Kidney (tissue), 13 donors: ENCODE measurements at regions not wholly inside any gene's neighbourhood (a gene's known extent, or its start where the extent isn't known, plus 50 kb on each side); places are given as distances from the start of the nearest gene placed in this dataset.

Experiments used
- DNase-seq, 5 donors: peaks; one replicate each; pipeline ENCODE4 v3.0.0-alpha.2; 2013 to 2020
- FAIRE-seq: peaks from 2 replicates; lab custom pipeline; 2012; peaks lifted over from hg19 to GRCh38; lab: Jason Lieb, UNC
- H3K27ac ChIP-seq, 2 donors: one replicate each; pipeline ENCODE4 v1.7.0; 2013; ENCODE audit warnings: low read depth in 2 of 2, low read length in 2 of 2, inconsistent platforms in 1 of 2
- H3K27me3 ChIP-seq: one replicate; pipeline ENCODE4 v1.7.1; 2013; ENCODE audit warnings: low read length, inconsistent platforms; ENCODE audit not compliant: control insufficient read depth, insufficient read depth
- H3K36me3 ChIP-seq, 3 donors: one replicate each; pipeline versions ENCODE4 v1.7.0 to v1.7.1; 2013; ENCODE audit warnings: low read length in 3 of 3, control low read depth in 1 of 3, inconsistent platforms in 1 of 3; ENCODE audit not compliant: insufficient read depth in 3 of 3, control insufficient read depth in 2 of 3
- H3K4me1 ChIP-seq, 3 donors: one replicate each; pipeline versions ENCODE4 v1.7.0 to v1.7.1; 2013; ENCODE audit warnings: low read length in 3 of 3, inconsistent platforms in 1 of 3, low read depth in 1 of 3; ENCODE audit not compliant: control insufficient read depth in 2 of 3, insufficient read depth in 2 of 3
- H3K4me3 ChIP-seq, 3 donors: one replicate each; pipeline versions ENCODE4 v1.7.0 to v1.8.1; 2013; ENCODE audit warnings: low read length in 3 of 3, control low read depth in 1 of 3, inconsistent platforms in 1 of 3
- H3K9ac ChIP-seq, 3 donors: one replicate each; pipeline versions ENCODE4 v1.7.0 to v1.7.1; 2013; ENCODE audit warnings: low read length in 3 of 3, control low read depth in 1 of 3, inconsistent platforms in 1 of 3
- H3K9me3 ChIP-seq, 3 donors: one replicate each; pipeline versions ENCODE4 v1.7.0 to v1.7.1; 2013; ENCODE audit warnings: low read length in 3 of 3, control low read depth in 1 of 3, inconsistent platforms in 1 of 3; ENCODE audit not compliant: control insufficient read depth in 2 of 3, insufficient read depth in 1 of 3
- intact Hi-C: fragments of 100-400 bp; cut with DNase I; formaldehyde crosslinking; loops from one replicate; pipeline ENCODE4 v1.11.1; 2022
- TF ChIP-seq, protein P1 (sequence below): IDR thresholded peaks from 3 replicates; pipeline ENCODE4 v1.5.1; 2012; ENCODE audit warnings: mild to moderate bottlenecking, moderate library complexity, borderline replicate concordance; ENCODE audit not compliant: insufficient read depth; ENCODE audit errors: extremely low read depth
- donor health status: control.
- donor health status: control.
- donor health status: control.
- donor health status: control.
- donor health status: control.
- donor health status: DM: yes; HTN: yes; CAD: no.
- donor health status: Normal renal cell carcinoma (clear cell type).

DNA sequence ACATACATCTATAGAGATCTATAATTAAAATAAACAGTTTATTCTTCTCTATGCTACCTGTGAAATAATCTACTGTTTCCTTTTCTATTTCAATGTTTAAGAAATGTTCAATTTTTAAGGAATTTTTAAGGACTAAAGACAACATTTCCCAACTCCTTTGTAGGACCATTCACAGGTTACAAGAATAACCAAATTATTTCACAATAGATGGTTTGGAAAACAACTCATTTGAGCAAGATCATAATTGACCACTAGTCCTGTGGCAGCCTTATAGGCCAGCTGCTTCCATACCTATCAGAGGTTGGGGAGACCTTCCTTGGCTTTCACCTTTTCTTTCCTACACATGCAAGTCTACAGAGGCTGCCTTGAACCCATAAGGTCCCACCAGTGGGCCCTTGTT, 193.7 kb downstream of the TTC39B start:
- H3K9ac ChIP-seq: no peak overlapping the region
- no peaks in the 10 kb centered on the region for H3K9me3 ChIP-seq
- FAIRE-seq (no peak), DNase-seq (no peak)
- no peaks in the 10 kb centered on the region for H3K36me3 ChIP-seq
- no peaks in the 10 kb centered on the region for H3K4me1 ChIP-seq
- H3K27ac ChIP-seq: no peak overlapping the region
- intact Hi-C loops: no loop called here
- H3K27me3 ChIP-seq: no peaks in the 10 kb centered on the region
- no peak overlapping the region for H3K4me3 ChIP-seq
- TF ChIP-seq, protein P1, sequence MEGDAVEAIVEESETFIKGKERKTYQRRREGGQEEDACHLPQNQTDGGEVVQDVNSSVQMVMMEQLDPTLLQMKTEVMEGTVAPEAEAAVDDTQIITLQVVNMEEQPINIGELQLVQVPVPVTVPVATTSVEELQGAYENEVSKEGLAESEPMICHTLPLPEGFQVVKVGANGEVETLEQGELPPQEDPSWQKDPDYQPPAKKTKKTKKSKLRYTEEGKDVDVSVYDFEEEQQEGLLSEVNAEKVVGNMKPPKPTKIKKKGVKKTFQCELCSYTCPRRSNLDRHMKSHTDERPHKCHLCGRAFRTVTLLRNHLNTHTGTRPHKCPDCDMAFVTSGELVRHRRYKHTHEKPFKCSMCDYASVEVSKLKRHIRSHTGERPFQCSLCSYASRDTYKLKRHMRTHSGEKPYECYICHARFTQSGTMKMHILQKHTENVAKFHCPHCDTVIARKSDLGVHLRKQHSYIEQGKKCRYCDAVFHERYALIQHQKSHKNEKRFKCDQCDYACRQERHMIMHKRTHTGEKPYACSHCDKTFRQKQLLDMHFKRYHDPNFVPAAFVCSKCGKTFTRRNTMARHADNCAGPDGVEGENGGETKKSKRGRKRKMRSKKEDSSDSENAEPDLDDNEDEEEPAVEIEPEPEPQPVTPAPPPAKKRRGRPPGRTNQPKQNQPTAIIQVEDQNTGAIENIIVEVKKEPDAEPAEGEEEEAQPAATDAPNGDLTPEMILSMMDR: no peak

DNA sequence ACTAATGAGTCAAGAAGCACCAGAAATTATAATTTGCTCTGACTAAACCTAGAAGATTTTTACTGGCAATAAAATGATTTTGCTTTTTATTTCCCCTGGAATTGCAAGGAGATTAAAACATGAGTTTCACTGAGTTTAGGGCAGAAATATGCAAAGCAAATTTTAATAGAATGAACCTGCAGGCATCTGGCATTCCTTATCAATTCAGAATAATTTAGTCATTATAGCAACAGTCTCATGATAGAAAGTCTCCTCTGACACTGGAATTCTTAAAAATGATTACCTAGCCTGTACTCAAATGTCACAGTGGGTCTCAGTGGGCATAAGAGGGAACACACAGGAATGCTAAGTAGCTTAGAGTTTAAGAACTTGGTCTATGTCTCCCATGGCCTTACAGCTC, 195.9 kb downstream of the TTC39B start:
- TF ChIP-seq, protein P1: no peak
- no peak for DNase-seq
- no peak for FAIRE-seq
- Histone ChIP-seq H3K9me3 (no peaks in the 10 kb centered on the region), H3K4me3 (no peak overlapping the region), H3K27me3 (no peaks in the 10 kb centered on the region), H3K36me3 (no peaks in the 10 kb centered on the region), H3K27ac (no peak overlapping the region), H3K9ac (no peak overlapping the region), H3K4me1 (no peaks in the 10 kb centered on the region)
- intact Hi-C loops: no loop called here

DNA sequence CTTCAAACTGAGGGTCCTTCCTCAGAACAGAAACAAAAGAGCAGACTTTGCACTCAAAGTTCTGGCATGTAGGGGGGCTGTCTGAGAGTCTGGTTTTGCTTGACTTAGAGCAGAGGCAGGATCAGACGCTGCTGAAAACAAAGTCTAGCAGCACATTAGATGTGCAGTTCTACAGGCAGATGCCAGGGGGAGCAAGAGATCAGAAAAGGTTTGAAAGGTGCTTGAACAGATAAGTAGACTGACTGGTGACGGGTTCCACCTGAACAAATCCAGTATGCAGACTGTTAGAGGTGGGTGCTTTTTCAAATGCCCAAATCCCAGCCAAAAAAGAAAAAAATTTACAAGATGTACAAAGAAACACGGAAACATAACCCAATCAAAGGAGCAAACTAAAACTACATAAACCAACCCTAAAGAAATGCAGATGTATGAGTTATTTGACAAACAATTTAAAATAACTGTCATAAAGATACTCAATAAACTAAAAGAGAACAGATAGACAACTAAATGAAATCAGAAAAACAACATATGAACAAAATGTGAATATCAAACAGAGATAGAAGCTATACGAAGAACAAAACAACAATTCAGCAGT, 194.7 kb upstream of the FREM1 start:
- Histone ChIP-seq H3K9ac (no peak overlapping the region), H3K9me3 (no peaks in the 10 kb centered on the region), H3K27ac (no peak overlapping the region), H3K4me3 (no peak overlapping the region), H3K4me1 (peaks cover 0 to 5% (median 0%) of the 10 kb centered on the region in 3 donors), H3K36me3 (no peaks in the 10 kb centered on the region), H3K27me3 (no peaks in the 10 kb centered on the region)
- TF ChIP-seq, protein P1: peak; percentile 70
- intact Hi-C loops: no loop called here
- DNase-seq (peak in 3 of 5 donors; percentile 18 to 62 (median 31)), FAIRE-seq (peak; percentile 33)

DNA sequence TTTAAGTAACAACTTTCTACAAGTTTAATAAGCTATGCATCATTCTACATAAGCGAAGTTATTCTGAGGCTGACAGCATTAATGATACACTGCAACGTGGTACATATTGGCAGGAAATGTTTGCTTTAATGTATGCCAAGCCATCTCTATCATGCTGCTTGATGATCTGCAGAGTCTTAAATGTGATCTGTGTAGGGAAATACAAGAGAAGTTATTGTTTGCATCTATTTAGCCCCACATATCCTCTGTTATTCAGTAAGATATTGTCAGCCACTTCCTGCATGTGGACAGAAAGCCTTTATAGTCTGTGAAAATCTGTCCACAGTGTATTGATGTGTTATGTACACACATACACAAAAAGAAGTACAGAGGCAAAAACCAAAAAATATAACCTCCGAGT, 193.1 kb upstream of the FREM1 start:
- intact Hi-C loops: no loop called here
- Histone ChIP-seq H3K9ac (no peak overlapping the region), H3K4me1 (peaks cover 0 to 5% (median 0%) of the 10 kb centered on the region in 3 donors), H3K4me3 (no peak overlapping the region), H3K27me3 (no peaks in the 10 kb centered on the region), H3K27ac (no peak overlapping the region), H3K9me3 (no peaks in the 10 kb centered on the region), H3K36me3 (no peaks in the 10 kb centered on the region)
- no peak for DNase-seq
- no peak for FAIRE-seq
- TF ChIP-seq, protein P1: no peak
